ENCODE measurements at regions not wholly inside any gene's neighbourhood (a gene's known extent, or its start where the extent isn't known, plus 50 kb on each side); places are given as distances from the start of the nearest gene placed in this dataset.

- no peak for TF ChIP-seq CTCF (IDR thresholded peaks at IDR 0.05)
- TF ChIP-seq POLR2A (IDR thresholded peaks at IDR 0.05), result no peak
Observed at GRCh38 chr16:86035906-86036305, 136.9 kb downstream of the IRF8 start.

All from lower leg skin (tissue), 3 donors.